A673 (cell line): ENCODE measurements at regions not wholly inside any gene's neighbourhood (a gene's known extent, or its start where the extent isn't known, plus 50 kb on each side); places are given as distances from the start of the nearest gene placed in this dataset.

Experiments
- BruUV-seq: library from RNA; stranded (reverse); fragments of 400-500 nt; replicated peaks from 2 replicates; lab custom pipeline; 2021; lab: Mats Ljungman, UMichigan
- CTCF ChIA-PET: fragments of 300-600 bp; sonication (Branson Sonifier 250); formaldehyde crosslinking; loops from one replicate; lab custom pipeline; 2022; ENCODE audit warnings: antibody characterized with exemption; lab: Charles Lee
- POLR2A ChIA-PET: fragments of 300-600 bp; sonication (Branson Sonifier 250); formaldehyde crosslinking; loops from one replicate; lab custom pipeline; 2022; ENCODE audit warnings: antibody characterized with exemption; ENCODE audit not compliant: low non-redundant PET; lab: Charles Lee
- DNase-seq: peaks from one replicate; pipeline ENCODE4 v3.0.0-alpha.2; 2015; ENCODE audit warnings: low spot score
- H3K27ac ChIP-seq: fragments of 200-600 bp; sonication (generic); 2 replicates; pipeline ENCODE4 v1.5.1; 2016; ENCODE audit warnings: mixed run types, low read depth, mild to moderate bottlenecking, mixed read lengths, antibody characterized with exemption, low read length; ENCODE audit not compliant: poor library complexity, severe bottlenecking
- H3K27me3 ChIP-seq: fragments of 200-600 bp; sonication (generic); replicated peaks from 2 replicates; pipeline ENCODE4 v1.6.1; 2017; ENCODE audit warnings: mixed run types, low read depth, mild to moderate bottlenecking, mixed read lengths, antibody characterized with exemption, low read length; ENCODE audit not compliant: insufficient read depth, poor library complexity
- H3K36me3 ChIP-seq: fragments of 200-600 bp; sonication (generic); 2 replicates; pipeline ENCODE4 v1.6.1; 2016; ENCODE audit warnings: mixed run types, mild to moderate bottlenecking, mixed read lengths, antibody characterized with exemption, low read length; ENCODE audit not compliant: insufficient read depth, poor library complexity, severe bottlenecking
- H3K4me1 ChIP-seq: fragments of 200-600 bp; sonication (generic); 2 replicates; pipeline ENCODE4 v1.6.1; 2017; ENCODE audit warnings: mixed run types, mild to moderate bottlenecking, mixed read lengths, antibody characterized with exemption, low read length; ENCODE audit not compliant: insufficient read depth, poor library complexity, severe bottlenecking
- H3K4me3 ChIP-seq: fragments of 200-600 bp; sonication (generic); 2 replicates; pipeline ENCODE4 v1.5.1; 2016; ENCODE audit warnings: low read depth, mixed run types, mild to moderate bottlenecking, mixed read lengths, low read length; ENCODE audit not compliant: poor library complexity, severe bottlenecking
- H3K9me3 ChIP-seq: fragments of 200-600 bp; sonication (generic); 2 replicates; pipeline ENCODE4 v1.6.1; 2016; ENCODE audit warnings: mixed run types, low read depth, mild to moderate bottlenecking, mixed read lengths, antibody characterized with exemption, low read length; ENCODE audit not compliant: poor library complexity, severe bottlenecking
- CTCF ChIP-seq: fragments of 300-800, 200-600 bp; sonication (generic); conservative IDR thresholded peaks from 2 replicates; pipeline ENCODE4 v1.5.1; 2017; ENCODE audit warnings: low read depth, mild to moderate bottlenecking, antibody characterized with exemption, low read length, moderate library complexity, mixed read lengths
- EZH2 ChIP-seq: fragments of 200-600 bp; sonication (generic); IDR thresholded peaks from 2 replicates; pipeline ENCODE4 v1.6.1; 2017; ENCODE audit warnings: borderline replicate concordance, low read depth, mild to moderate bottlenecking, mixed read lengths, antibody characterized with exemption, low read length; ENCODE audit not compliant: poor library complexity, severe bottlenecking
- intact Hi-C: fragments of 100-400 bp; cut with micrococcal nuclease; formaldehyde crosslinking; loops from one replicate; pipeline ENCODE4 v1.10.0; 2022; ENCODE audit not compliant: unreplicated experiment

GRCh38 chr13:62061751-62062150, 646.1 kb upstream of the PCDH20 start:
- DNase-seq: no peak
- no peaks in the 10 kb centered on the region for H3K4me1 ChIP-seq
- H3K9me3 ChIP-seq: no peaks in the 10 kb centered on the region
- H3K27me3 ChIP-seq: no peaks in the 10 kb centered on the region
- no TSS peak for BruUV-seq
- no peaks in the 10 kb centered on the region for H3K36me3 ChIP-seq
- H3K4me3 ChIP-seq: no peak overlapping the region
- ChIA-PET POLR2A (no interaction called here), CTCF (no interaction called here)
- no peak overlapping the region for H3K27ac ChIP-seq
- intact Hi-C loops: no loop called here
- TF ChIP-seq EZH2 (no peak), CTCF (no peak)

GRCh38 chr13:62060570-62060969, 644.9 kb upstream of the PCDH20 start:
- TF ChIP-seq CTCF (no peak), EZH2 (no peak)
- H3K27ac ChIP-seq: no peak overlapping the region
- no peak overlapping the region for H3K4me3 ChIP-seq
- BruUV-seq: no TSS peak
- no peaks in the 10 kb centered on the region for H3K27me3 ChIP-seq
- POLR2A ChIA-PET: no interaction called here
- intact Hi-C loops: no loop called here
- CTCF ChIA-PET: no interaction called here
- no peaks in the 10 kb centered on the region for H3K36me3 ChIP-seq
- no peaks in the 10 kb centered on the region for H3K4me1 ChIP-seq
- H3K9me3 ChIP-seq: no peaks in the 10 kb centered on the region
- DNase-seq: no peak

GRCh38 chr13:62057286-62057685, 641.6 kb upstream of the PCDH20 start:
- CTCF ChIA-PET: no interaction called here
- Histone ChIP-seq H3K27ac (no peak overlapping the region), H3K4me1 (no peaks in the 10 kb centered on the region), H3K4me3 (no peak overlapping the region), H3K27me3 (no peaks in the 10 kb centered on the region), H3K36me3 (no peaks in the 10 kb centered on the region), H3K9me3 (no peaks in the 10 kb centered on the region)
- DNase-seq: no peak
- intact Hi-C loops: no loop called here
- POLR2A ChIA-PET: no interaction called here
- TF ChIP-seq CTCF (no peak), EZH2 (no peak)
- BruUV-seq: no TSS peak
